Stimulated activated CD8-positive, alpha-beta memory T cell treated with anti-CD3 and anti-CD28 coated beads, Interleukin-7, amount 100 ng/mL, for 1 hour (primary cell): ENCODE measurements at regions not wholly inside any gene's neighbourhood (a gene's known extent, or its start where the extent isn't known, plus 50 kb on each side); places are given as distances from the start of the nearest gene placed in this dataset.
"Not testable (repeated sequence)": the region's sequence is repeated elsewhere in the genome, so short reads cannot be mapped to it uniquely, and the experiment has no call there.

ENCODE experiments used
- DNase-seq, 2 donors: peaks; one replicate each; pipeline ENCODE4 v3.0.0-alpha.2; 2020; ENCODE audit warnings: low read depth in 2 of 2

GRCh38 chr15:20003471-20003870 is 538.1 kb downstream of the GOLGA6L6 start:
- DNase-seq, result not testable (repeated sequence)

- DNase-seq, result not testable (repeated sequence)
Observed at GRCh38 chr15:20002560-20002959, 539.0 kb downstream of the GOLGA6L6 start.

- not testable (repeated sequence) for DNase-seq
Observed at GRCh38 chr15:19996574-19997194, 544.9 kb downstream of the GOLGA6L6 start.

GRCh38 chr15:19995296-19995695 is 546.3 kb downstream of the GOLGA6L6 start:
- not testable (repeated sequence) for DNase-seq

- no peak for DNase-seq
Observed at GRCh38 chr15:19992428-19992827, 549.2 kb downstream of the GOLGA6L6 start.

GRCh38 chr15:19988094-19988660 is 553.4 kb downstream of the GOLGA6L6 start:
- DNase-seq, result no peak

- no peak for DNase-seq
Observed at GRCh38 chr15:19987389-19988048, 554.1 kb downstream of the GOLGA6L6 start.

- no peak for DNase-seq
Observed at GRCh38 chr15:19984101-19984500, 557.5 kb downstream of the GOLGA6L6 start.

GRCh38 chr15:19974998-19975397 is 566.6 kb downstream of the GOLGA6L6 start:
- DNase-seq, result no peak

GRCh38 chr15:19973718-19974117 is 567.9 kb downstream of the GOLGA6L6 start:
- DNase-seq, result no peak

- DNase-seq, result not testable (repeated sequence)
Observed at GRCh38 chr15:19972582-19972981, 569.0 kb downstream of the GOLGA6L6 start.

GRCh38 chr15:19965574-19965973 is 576.0 kb downstream of the GOLGA6L6 start:
- not testable (repeated sequence) for DNase-seq

- not testable (repeated sequence) for DNase-seq
Observed at GRCh38 chr15:19964480-19964879, 577.1 kb downstream of the GOLGA6L6 start.

- DNase-seq, result no peak
Observed at GRCh38 chr15:19956124-19956796, 585.3 kb downstream of the GOLGA6L6 start.

- DNase-seq, result no peak
Observed at GRCh38 chr15:19944261-19944888, 597.2 kb downstream of the GOLGA6L6 start.

- DNase-seq, result no peak
Observed at GRCh38 chr15:19943515-19943914, 598.1 kb downstream of the GOLGA6L6 start.

GRCh38 chr15:19903281-19903680 is 638.3 kb downstream of the GOLGA6L6 start:
- DNase-seq, result not testable (repeated sequence)

- not testable (repeated sequence) for DNase-seq
Observed at GRCh38 chr15:19902388-19902787, 639.2 kb downstream of the GOLGA6L6 start.

- DNase-seq, result not testable (repeated sequence)
Observed at GRCh38 chr15:19901414-19901813, 640.2 kb downstream of the GOLGA6L6 start.

GRCh38 chr15:19899021-19899824 is 642.4 kb downstream of the GOLGA6L6 start:
- no peak for DNase-seq

GRCh38 chr15:19888811-19889210 is 652.8 kb downstream of the GOLGA6L6 start:
- DNase-seq, result not testable (repeated sequence)
